Neuronal stem cell (in vitro differentiated cells): ENCODE measurements at regions not wholly inside any gene's neighbourhood (a gene's known extent, or its start where the extent isn't known, plus 50 kb on each side); places are given as distances from the start of the nearest gene placed in this dataset.

Source experiments
- DNase-seq: peaks from one replicate; pipeline ENCODE4 v3.0.0-alpha.2; 2013; ENCODE audit warnings: low spot score
- H2AFZ ChIP-seq: one replicate; pipeline ENCODE4 v1.6.1; 2013; ENCODE audit warnings: mild to moderate bottlenecking, low read length, inconsistent platforms
- H2AK5ac ChIP-seq: 2 replicates; pipeline ENCODE4 v1.6.1; 2013; ENCODE audit warnings: low read depth, mild to moderate bottlenecking, inconsistent platforms, low read length, moderate library complexity, mixed read lengths
- H2BK120ac ChIP-seq: 2 replicates; pipeline ENCODE4 v1.6.1; 2013; ENCODE audit warnings: low read depth, mild to moderate bottlenecking, inconsistent platforms, low read length, moderate library complexity, mixed read lengths
- H2BK12ac ChIP-seq: one replicate; pipeline ENCODE4 v1.6.1; 2013; ENCODE audit warnings: low read length, inconsistent platforms
- H2BK15ac ChIP-seq: 2 replicates; pipeline ENCODE4 v1.6.1; 2013; ENCODE audit warnings: mild to moderate bottlenecking, low read length, inconsistent platforms, mixed read lengths
- H2BK5ac ChIP-seq: one replicate; pipeline ENCODE4 v1.6.1; 2013; ENCODE audit warnings: inconsistent platforms, mild to moderate bottlenecking, low read length, moderate library complexity
- H3K14ac ChIP-seq: one replicate; pipeline ENCODE4 v1.6.1; 2013; ENCODE audit warnings: low read length, inconsistent platforms
- H3K18ac ChIP-seq: 2 replicates; pipeline ENCODE4 v1.6.1; 2013; ENCODE audit warnings: low read length, inconsistent platforms
- H3K23ac ChIP-seq: 2 replicates; pipeline ENCODE4 v1.6.1; 2013; ENCODE audit warnings: low read depth, mild to moderate bottlenecking, mixed read lengths, low read length, inconsistent platforms; ENCODE audit not compliant: poor library complexity
- H3K27ac ChIP-seq: replicated peaks from 3 replicates; pipeline ENCODE4 v1.5.1; 2013; ENCODE audit warnings: low read length, inconsistent platforms
- H3K27me3 ChIP-seq, 3 experiments: 2 replicates each; pipeline ENCODE4 v1.6.1; 2013; ENCODE audit warnings: low read length in 3 of 3, mild to moderate bottlenecking in 2 of 3, inconsistent platforms in 1 of 3, low read depth in 1 of 3, mixed read lengths in 1 of 3, moderate library complexity in 1 of 3; ENCODE audit not compliant: control insufficient read depth in 3 of 3, insufficient read depth in 3 of 3
- H3K36me3 ChIP-seq, 2 donors: replicated peaks in 1 of 2; 2 replicates each; pipeline ENCODE4 v1.6.1; 2013; ENCODE audit warnings: low read length in 2 of 2; ENCODE audit not compliant: control insufficient read depth in 2 of 2, insufficient read depth in 2 of 2
- H3K4ac ChIP-seq: 2 replicates; pipeline ENCODE4 v1.6.1; 2013; ENCODE audit warnings: inconsistent platforms, mild to moderate bottlenecking, low read length, moderate library complexity
- H3K4me1 ChIP-seq, 2 donors: 1 replicate in 1 of 2; 2 replicates in 1 of 2; pipeline ENCODE4 v1.6.1; 2013; ENCODE audit warnings: low read length in 2 of 2, low read depth in 1 of 2; ENCODE audit not compliant: control insufficient read depth in 2 of 2, insufficient read depth in 1 of 2
- H3K4me2 ChIP-seq: one replicate; pipeline ENCODE4 v1.6.1; 2013; ENCODE audit warnings: mild to moderate bottlenecking, low read length, inconsistent platforms; ENCODE audit not compliant: insufficient read depth, poor library complexity, severe bottlenecking
- H3K4me3 ChIP-seq, 2 donors: 2 replicates each; pipeline ENCODE4 v1.5.1; 2013; ENCODE audit warnings: low read length in 2 of 2, mild to moderate bottlenecking in 2 of 2, inconsistent platforms in 1 of 2, moderate library complexity in 1 of 2
- H3K79me1 ChIP-seq: one replicate; pipeline ENCODE4 v1.6.1; 2013; ENCODE audit warnings: low read depth, mild to moderate bottlenecking, inconsistent platforms, low read length, moderate library complexity
- H3K9ac ChIP-seq: one replicate; pipeline ENCODE4 v1.6.1; 2013; ENCODE audit warnings: mild to moderate bottlenecking, low read depth, low read length, inconsistent platforms; ENCODE audit not compliant: poor library complexity
- H3K9me3 ChIP-seq, 2 donors: replicated peaks in 1 of 2; 2 replicates each; pipeline versions ENCODE3 to v1.6.1; 2013; ENCODE audit warnings: low read length in 2 of 2, mild to moderate bottlenecking in 2 of 2, inconsistent platforms in 1 of 2, low read depth in 1 of 2, mixed read lengths in 1 of 2, moderate library complexity in 1 of 2; ENCODE audit not compliant: control insufficient read depth in 2 of 2, insufficient read depth in 1 of 2
- H4K8ac ChIP-seq: one replicate; pipeline ENCODE4 v1.6.1; 2013; ENCODE audit warnings: low read depth, mild to moderate bottlenecking, inconsistent platforms, low read length, moderate library complexity
- H4K91ac ChIP-seq: one replicate; pipeline ENCODE4 v1.6.1; 2013; ENCODE audit warnings: low read length, low read depth, mild to moderate bottlenecking, inconsistent platforms; ENCODE audit not compliant: poor library complexity
- WGBS, 2 donors: extraction: QIAGEN DNeasy Blood & Tissue Kit; methylation state at CpG; one replicate each; pipeline ENCODE4 v1.1.7; 2013; ENCODE audit warnings: missing lambda C conversion rate in 2 of 2, mixed read lengths in 1 of 2; ENCODE audit not compliant: insufficient read length in 2 of 2, insufficient replicate concordance in 1 of 2; ENCODE audit errors: extremely low coverage in 2 of 2; 5-methylcytosine and 5-hydroxymethylcytosine counted together

- Histone ChIP-seq H3K4me1 (no peaks in the 10 kb centered on the region), H3K36me3 (no peaks in the 10 kb centered on the region), H2AK5ac (no peak overlapping the region), H3K4me3 (no peak overlapping the region), H2BK5ac (no peak overlapping the region), H3K27ac (no peak overlapping the region), H3K9me3 (peaks cover 0 to 2% of the 10 kb centered on the region in 2 donors), H2BK12ac (no peak overlapping the region), H3K9ac (no peak overlapping the region), H3K27me3 (no peaks in the 10 kb centered on the region), H3K4ac (no peak overlapping the region), H3K79me1 (no peaks in the 10 kb centered on the region), H3K23ac (no peak overlapping the region), H3K4me2 (no peak overlapping the region), H3K18ac (no peak overlapping the region), H4K8ac (no peak overlapping the region), H2BK120ac (no peak overlapping the region), H2AFZ (peak overlapping the region; percentile 6), H2BK15ac (no peak overlapping the region), H3K14ac (no peak overlapping the region), H4K91ac (no peak overlapping the region)
- no peak for DNase-seq
- no CpG with 5 or more reads among the region's 4 CpGs for whole genome bisulfite sequencing, 2 donors
Observed at GRCh38 chr9:28770226-28770625, 1196.9 kb upstream of the C9orf72 start.

- DNase-seq = no peak
- no CpG with 5 or more reads among the region's 2 CpGs for WGBS, 2 donors
Observed at GRCh38 chr9:28770827-28771226, 1197.5 kb upstream of the C9orf72 start.

GRCh38 chr9:28774433-28775235, 1201.4 kb upstream of the C9orf72 start:
- H2BK120ac ChIP-seq = no peak overlapping the region
- no peaks in the 10 kb centered on the region for H3K9me3 ChIP-seq
- no peak overlapping the region for H3K4me2 ChIP-seq
- no peak overlapping the region for H2BK12ac ChIP-seq
- no peaks in the 10 kb centered on the region for H3K79me1 ChIP-seq
- no peak overlapping the region for H2AFZ ChIP-seq
- H2BK15ac ChIP-seq = no peak overlapping the region
- peak; percentile 24 for DNase-seq
- H3K4ac ChIP-seq = no peak overlapping the region
- peaks cover 0 to 2% of the 10 kb centered on the region in 2 donors for H3K4me1 ChIP-seq
- no peak overlapping the region for H3K27ac ChIP-seq
- H3K14ac ChIP-seq = no peak overlapping the region
- H2AK5ac ChIP-seq = no peak overlapping the region
- H3K4me3 ChIP-seq = no peak overlapping the region
- H3K36me3 ChIP-seq = no peaks in the 10 kb centered on the region
- H2BK5ac ChIP-seq = no peak overlapping the region
- H3K9ac ChIP-seq = no peak overlapping the region
- H4K91ac ChIP-seq = no peak overlapping the region
- no peaks in the 10 kb centered on the region for H3K27me3 ChIP-seq
- H3K23ac ChIP-seq = no peak overlapping the region
- WGBS, 2 donors = no CpG with 5 or more reads among the region's 8 CpGs
- H4K8ac ChIP-seq = no peak overlapping the region
- H3K18ac ChIP-seq = no peak overlapping the region

More at GRCh38 chr9:28770827-28771226, 1197.5 kb upstream of the C9orf72 start:
- Histone ChIP-seq H3K9me3 (no peaks in the 10 kb centered on the region), H3K23ac (no peak overlapping the region), H2BK120ac (no peak overlapping the region), H3K18ac (no peak overlapping the region), H2AK5ac (no peak overlapping the region), H3K4ac (no peak overlapping the region), H2BK5ac (no peak overlapping the region), H3K27ac (no peak overlapping the region), H3K4me3 (no peak overlapping the region), H4K8ac (no peak overlapping the region), H3K4me1 (no peaks in the 10 kb centered on the region), H2AFZ (no peak overlapping the region), H3K14ac (no peak overlapping the region), H3K4me2 (no peak overlapping the region), H2BK15ac (no peak overlapping the region), H2BK12ac (no peak overlapping the region), H3K27me3 (no peaks in the 10 kb centered on the region), H3K9ac (no peak overlapping the region), H4K91ac (no peak overlapping the region), H3K79me1 (no peaks in the 10 kb centered on the region), H3K36me3 (no peaks in the 10 kb centered on the region)

GRCh38 chr9:28779243-28779642, 1206.0 kb upstream of the C9orf72 start:
- Histone ChIP-seq H2BK12ac (no peak overlapping the region), H3K9ac (no peak overlapping the region), H2AFZ (no peak overlapping the region), H2BK15ac (no peak overlapping the region), H3K36me3 (peaks cover 0 to 2% of the 10 kb centered on the region in 2 donors), H3K4me2 (no peak overlapping the region), H3K27ac (no peak overlapping the region), H2BK120ac (no peak overlapping the region), H3K27me3 (no peaks in the 10 kb centered on the region), H2AK5ac (no peak overlapping the region), H3K18ac (no peak overlapping the region), H2BK5ac (no peak overlapping the region), H3K23ac (no peak overlapping the region), H4K8ac (no peak overlapping the region), H3K9me3 (peaks cover 0 to 2% of the 10 kb centered on the region in 2 donors), H3K4me1 (peaks cover 1 to 2% of the 10 kb centered on the region in 2 donors), H3K4me3 (no peak overlapping the region), H3K14ac (no peak overlapping the region), H4K91ac (no peak overlapping the region), H3K79me1 (no peaks in the 10 kb centered on the region), H3K4ac (no peak overlapping the region)
- DNase-seq = no peak
